HG02571 (cell line): ENCODE measurements at regions not wholly inside any gene's neighbourhood (a gene's known extent, or its start where the extent isn't known, plus 50 kb on each side); places are given as distances from the start of the nearest gene placed in this dataset.
"Not testable (repeated sequence)": the region's sequence is repeated elsewhere in the genome, so short reads cannot be mapped to it uniquely, and the experiment has no call there.

ENCODE experiments used
- ATAC-seq: cut with Tn5 transposase; IDR thresholded peaks from one replicate; pipeline ENCODE4 v1.9.1; 2021; ENCODE audit warnings: mild to moderate bottlenecking, moderate library complexity; ENCODE audit not compliant: unreplicated experiment

- ATAC-seq, result no peak
These were observed 180.7 kb upstream of the IL15 start for GRCh38 chr4:141455651-141456050.

DNA sequence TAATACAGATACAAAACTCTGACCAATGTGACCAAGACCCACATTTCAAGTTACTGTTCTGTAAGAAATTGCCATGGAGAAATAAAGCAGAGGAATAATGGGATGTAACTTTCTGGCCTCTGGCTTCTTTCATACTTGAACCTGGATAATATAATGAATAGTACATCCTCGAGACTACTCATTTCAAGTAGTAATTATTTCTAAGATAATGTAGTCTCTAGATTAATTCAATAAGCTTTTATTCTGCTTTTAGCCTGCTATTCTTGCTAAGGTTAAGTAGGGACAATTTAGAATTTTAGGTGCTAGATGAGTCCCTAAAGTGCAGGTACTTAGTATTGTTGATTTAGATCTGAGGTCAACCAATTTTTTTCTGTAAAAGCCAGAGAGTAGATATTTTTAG is 178.7 kb upstream of the IL15 start:
- no peak for ATAC-seq

- ATAC-seq, result no peak
These were observed 177.9 kb upstream of the IL15 start for GRCh38 chr4:141458501-141458900.

DNA sequence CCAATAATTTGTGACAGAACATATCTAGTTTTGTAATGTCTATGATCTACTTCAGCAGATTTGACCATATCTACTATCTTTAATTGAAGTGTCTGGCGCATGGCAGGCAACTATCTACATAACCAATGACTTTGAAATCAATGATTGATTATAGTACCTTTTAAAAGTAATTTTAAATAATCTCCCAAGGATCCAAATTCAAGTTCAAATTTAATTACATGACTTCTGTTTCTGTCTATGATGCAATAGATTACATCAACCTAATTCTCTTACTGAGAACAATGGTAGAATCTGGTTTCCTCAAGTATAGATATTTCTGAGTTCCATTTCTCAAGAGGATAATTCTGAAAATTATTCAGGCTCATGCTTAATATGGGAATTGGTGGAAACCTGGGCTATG is 177.4 kb upstream of the IL15 start:
- ATAC-seq, result no peak

- ATAC-seq, result no peak
These were observed 174.0 kb upstream of the IL15 start for GRCh38 chr4:141462361-141462760.

DNA sequence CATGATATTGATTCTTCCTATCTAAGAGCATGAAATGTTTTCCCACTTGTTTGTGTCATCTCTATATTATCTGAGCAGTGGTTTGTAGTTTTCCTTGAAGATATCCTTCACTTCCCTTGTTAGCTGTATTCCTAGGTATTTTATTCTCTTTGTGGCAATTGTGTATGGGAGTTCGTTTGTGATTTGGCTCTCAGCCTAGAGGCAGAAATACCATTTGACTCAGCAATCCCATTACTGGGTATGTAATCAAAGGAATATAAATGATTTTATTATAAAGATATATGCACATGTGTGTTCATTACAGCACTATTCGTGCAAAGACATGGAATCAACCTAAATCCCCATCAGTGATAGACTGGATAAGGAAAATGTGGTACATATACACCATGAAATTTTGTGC is 172.7 kb upstream of the IL15 start:
- no peak for ATAC-seq

- no peak for ATAC-seq
These were observed 172.0 kb upstream of the IL15 start for GRCh38 chr4:141464366-141464765.

DNA sequence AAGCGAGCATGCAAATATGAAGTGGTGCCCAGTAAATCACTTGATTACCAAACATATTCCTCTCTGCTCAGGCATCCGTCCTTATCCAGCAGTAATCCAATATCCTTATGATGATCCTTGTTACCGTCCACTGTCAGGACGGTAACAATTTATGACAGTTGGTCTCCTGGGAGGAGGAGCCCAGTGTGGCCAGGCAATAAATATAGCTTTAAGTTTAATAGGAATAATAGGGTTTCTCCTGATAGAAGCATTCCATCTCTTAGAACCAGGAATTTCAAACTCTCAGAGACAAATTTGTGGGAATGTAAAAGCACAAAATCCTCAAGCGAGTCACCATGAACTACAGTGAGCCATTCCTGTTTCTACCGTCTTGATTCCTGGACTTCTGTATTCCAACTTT is 171.2 kb upstream of the IL15 start:
- no peak for ATAC-seq

DNA sequence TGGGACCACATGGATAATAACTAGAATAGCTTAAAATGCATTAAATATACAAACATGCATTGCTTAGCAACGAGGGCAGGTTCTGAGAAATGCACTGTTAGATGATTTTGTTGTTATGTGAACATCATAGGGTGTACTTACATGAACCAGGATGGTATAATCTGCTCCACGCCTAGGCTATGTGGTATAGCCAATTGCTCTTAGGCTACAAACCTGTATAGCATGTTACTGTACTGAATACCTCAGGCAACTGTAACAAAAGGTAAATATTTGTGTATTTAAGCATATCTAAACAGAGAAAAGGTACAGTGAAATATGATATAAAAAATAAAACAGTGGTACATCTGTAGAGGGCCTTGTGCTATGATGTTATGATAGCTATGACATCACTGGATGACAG is 169.2 kb upstream of the IL15 start:
- ATAC-seq, result no peak

DNA sequence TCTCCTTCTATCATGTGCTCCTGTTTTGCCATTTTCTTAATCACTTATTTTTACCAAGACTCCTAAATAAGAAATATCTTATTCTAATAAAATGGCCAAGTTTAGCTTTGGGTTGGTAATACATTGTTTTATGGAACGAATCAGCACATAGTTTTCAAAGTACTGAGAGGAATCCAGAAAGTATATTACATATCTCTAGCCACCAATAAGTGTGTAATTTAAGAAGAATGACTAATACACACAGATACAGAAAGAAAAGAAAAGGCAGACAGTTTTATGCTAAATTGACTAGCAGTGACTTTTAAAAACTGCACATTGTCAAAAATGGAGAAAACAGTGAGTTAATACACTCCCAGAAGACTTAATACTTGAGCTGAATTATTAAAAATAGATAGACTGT is 167.0 kb upstream of the IL15 start:
- ATAC-seq, result no peak

- no peak for ATAC-seq
These were observed 163.3 kb upstream of the IL15 start for GRCh38 chr4:141473026-141473540.

DNA sequence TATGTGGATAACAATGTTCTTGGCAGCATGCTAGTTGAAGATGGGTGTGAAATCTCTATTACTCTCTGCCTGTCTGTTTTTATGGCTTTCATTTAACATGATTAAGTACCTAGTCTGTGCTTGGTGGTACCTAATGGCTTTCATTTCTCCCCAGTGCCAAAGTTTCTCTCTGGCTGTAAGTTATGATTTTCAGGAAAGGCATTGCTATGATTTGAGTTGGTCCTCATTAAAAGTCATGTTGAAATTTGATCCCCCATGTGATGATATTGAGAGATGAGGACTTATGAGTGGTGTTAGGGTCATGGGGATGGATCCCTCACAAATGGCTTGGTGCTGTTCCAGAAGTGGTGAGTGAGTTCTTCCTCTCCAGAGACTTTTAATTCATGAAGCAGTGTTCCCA is 162.4 kb upstream of the IL15 start:
- ATAC-seq, result no peak

DNA sequence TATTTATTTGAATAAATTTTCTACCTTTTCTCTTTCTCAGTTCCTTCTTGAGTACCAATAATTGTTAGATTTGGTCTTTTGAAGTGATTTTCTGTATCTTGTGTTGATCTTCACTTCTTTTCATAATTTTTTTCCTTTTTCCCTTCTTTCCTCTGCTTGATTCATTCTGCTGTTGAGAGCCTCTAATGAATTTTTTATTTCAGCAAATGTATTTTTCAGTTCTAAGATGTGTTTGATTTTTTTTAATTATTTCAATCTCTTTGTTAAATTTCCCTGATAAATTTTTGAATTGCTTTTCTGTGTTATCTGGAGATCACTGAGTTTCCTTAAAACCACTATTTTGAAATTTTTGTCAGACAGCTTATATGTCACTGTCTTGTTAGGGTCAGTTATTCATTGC is 155.4 kb upstream of the IL15 start:
- ATAC-seq, result no peak

DNA sequence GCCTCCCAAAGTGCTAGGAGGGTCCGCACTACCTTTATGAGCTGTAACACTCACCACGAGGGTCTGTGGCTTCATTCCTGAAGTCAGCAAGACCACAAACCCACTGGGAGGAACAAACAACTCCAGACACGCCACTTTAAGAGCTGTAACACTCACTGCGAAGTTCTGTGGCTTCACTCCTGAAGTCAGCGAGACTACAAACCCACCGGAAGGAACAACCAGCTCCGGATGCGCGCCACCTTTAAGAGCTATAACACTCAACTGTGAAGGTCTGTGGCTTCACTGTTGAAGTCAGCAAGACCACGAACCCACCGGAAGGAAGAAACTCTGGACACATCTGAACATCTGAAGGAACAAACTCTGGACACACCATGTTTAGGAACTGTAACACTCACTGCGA is 152.1 kb upstream of the IL15 start:
- not testable (repeated sequence) for ATAC-seq

GRCh38 chr4:141486375-141486997 is 149.9 kb upstream of the IL15 start:
- ATAC-seq, result no peak

GRCh38 chr4:141497627-141498026 is 138.8 kb upstream of the IL15 start:
- peak; percentile 97 for ATAC-seq

DNA sequence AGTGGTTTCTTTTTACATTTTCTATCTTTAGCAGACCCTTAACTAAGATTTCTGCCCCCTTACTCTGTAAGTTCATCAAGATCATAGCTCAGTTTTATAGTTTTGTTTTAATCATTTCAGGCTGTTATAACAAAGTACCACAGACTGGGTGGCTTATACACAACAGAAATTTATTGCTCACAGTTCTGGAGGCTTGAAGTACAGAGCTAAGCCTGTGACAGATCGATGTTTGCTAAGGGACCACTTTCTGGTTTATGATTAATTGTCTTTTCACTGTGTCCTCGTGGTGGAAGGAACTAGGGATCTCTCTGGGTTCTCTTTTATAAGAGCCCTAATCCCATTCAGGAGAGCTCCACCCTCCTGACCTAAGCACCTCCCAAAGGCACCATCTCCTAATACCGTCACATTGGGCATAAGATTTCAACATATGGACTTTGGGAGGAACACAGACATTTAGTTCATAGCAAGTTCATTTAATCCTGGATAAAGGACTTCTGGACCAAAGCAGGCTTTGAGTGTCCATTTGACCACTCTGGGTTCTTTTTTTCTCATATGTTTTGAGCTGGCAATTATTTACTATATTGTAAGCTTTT is 137.0 kb upstream of the IL15 start:
- ATAC-seq, result no peak

DNA sequence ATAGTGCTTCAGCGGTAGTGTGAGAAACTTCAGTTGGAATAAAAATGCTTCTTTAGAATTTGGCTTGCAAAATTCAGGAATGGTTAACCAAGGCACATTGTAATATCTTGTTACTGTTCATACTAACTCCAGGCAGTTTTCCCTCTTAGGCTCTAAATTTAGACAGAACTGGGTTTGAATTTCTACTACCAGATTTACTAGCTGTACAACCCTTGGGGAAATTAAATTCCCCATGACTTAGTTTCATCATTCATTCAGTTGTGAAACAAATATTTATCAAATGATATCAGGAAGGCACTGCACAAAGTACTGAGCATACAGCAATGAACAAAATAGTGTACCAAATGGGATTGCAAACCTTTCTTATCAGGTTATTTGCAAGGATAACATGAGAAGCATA is 135.0 kb upstream of the IL15 start:
- no peak for ATAC-seq

DNA sequence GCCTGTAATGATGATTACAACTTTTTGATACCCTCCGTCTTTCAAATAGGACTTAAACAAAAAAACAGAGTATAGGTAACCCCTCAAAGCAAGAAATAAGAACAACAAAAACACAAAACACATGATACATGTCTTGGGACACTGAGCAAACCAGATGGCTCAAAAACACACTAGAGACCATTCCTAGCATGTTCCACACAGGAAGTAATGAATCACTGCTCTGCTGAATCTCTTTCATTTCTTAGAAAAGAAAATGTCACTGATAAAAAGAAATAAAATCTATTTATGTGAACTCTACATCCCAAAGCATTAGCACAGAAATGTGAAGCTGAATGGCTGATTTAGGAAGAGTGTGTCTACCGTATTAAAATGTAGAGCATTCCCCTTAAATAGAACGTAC is 134.5 kb upstream of the IL15 start:
- no peak for ATAC-seq

DNA sequence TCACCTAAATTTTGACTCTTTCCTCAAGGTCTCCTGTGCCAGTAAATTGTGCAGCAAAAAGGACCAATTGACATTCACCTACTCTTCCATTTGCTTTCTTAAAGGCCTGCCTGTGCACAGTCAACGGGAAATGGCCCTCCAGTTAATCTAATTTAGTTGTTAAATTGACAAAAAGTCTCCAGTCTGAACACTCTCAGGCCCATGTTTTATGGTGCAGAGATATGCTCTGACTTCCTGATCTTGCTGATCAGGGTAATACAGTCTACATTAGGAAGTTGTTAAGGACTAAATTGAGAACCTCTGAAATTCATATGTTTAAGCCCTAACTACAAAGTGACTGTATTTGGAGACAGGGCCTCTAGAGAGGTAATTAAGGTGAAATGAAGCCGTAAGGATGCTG is 133.6 kb upstream of the IL15 start:
- no peak for ATAC-seq

- no peak for ATAC-seq
These were observed 133.1 kb upstream of the IL15 start for GRCh38 chr4:141503260-141503659.

DNA sequence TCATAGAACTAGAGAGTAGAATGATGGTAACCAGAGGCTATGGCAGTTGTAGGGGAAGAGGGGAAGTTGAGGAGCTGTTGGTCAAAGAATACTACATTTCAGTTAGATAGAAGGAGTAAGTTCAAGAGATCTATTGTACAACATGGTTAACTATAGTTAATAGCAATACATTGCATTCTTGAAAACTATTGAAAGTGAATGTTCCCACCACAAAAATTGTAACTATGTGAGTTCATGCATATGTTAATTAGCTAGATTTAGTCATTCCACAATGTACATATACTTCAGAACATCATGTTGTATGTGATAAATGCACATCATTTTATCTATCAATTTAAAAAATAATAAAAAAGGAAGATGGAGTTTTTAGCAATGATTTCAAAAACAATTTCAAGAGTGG is 125.3 kb upstream of the IL15 start:
- no peak for ATAC-seq

DNA sequence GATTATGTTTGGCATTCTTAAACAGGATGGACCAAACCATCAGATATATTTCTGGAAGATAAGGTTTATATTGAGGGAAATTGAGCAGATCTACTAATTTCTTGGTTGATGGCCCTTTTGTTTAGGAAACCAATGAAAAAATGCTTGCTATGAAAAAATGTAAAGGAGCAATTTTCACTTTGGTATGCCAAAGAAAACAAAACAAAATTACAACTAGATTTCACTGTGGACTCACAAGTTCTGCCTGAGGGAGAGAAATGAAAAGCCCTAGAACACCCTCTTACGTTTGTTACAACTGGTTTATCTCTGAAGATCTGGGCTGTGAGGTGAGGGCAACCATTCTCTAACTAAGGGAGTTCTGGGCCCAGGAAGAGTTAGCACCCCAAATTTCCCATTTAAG is 122.5 kb upstream of the IL15 start:
- ATAC-seq, result no peak
